IMR-90 (cell line): ENCODE measurements at regions not wholly inside any gene's neighbourhood (a gene's known extent, or its start where the extent isn't known, plus 50 kb on each side); places are given as distances from the start of the nearest gene placed in this dataset.

Experiments
- POLR2A ChIP-seq: IDR thresholded peaks from 2 replicates; pipeline ENCODE4 v1.6.1; 2012; ENCODE audit warnings: mild to moderate bottlenecking, low read depth, low read length
- RAD21 ChIP-seq: IDR thresholded peaks from 2 replicates; pipeline ENCODE4 v1.6.1; 2012; ENCODE audit warnings: low read length, improper control_type of control experiment
- RFX5 ChIP-seq: IDR thresholded peaks from 2 replicates; pipeline ENCODE4 v1.8.0; 2012; ENCODE audit warnings: low read depth, mild to moderate bottlenecking, low read length, moderate library complexity
- SMC3 ChIP-seq: fragments of 150-350 bp; IDR thresholded peaks from 2 replicates; pipeline ENCODE4 v1.6.1; 2016; ENCODE audit warnings: low read depth, mild to moderate bottlenecking, antibody characterized with exemption, low read length, moderate library complexity
- TF ChIP-seq, protein P1 (sequence below): conservative IDR thresholded peaks from 2 replicates; pipeline ENCODE4 v1.5.1; 2012; ENCODE audit warnings: mild to moderate bottlenecking, low read depth, low read length, improper control_type of control experiment
- TF ChIP-seq, protein P2 (sequence below): fragments of 150-350 bp; IDR thresholded peaks from 2 replicates; pipeline ENCODE4 v1.6.1; 2017; ENCODE audit warnings: mild to moderate bottlenecking, antibody characterized with exemption, low read length, low read depth

DNA sequence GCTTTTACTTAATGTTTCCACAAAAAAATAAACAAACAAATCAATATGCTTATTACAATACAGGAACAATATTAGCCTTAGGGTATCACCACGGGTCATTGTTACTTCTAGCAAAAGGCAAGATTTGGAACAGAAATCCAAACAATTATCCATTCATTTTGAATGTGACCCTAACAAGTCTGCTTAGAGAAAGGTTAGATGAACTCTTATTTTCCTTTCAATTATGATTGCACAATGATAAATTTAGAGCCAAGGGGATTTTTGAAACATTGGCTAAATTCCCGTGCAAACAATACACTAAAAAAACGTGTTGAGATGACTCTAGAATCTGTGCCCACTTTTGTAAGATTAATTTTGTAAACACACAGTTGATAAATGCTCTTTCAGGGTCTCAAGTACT, 474.7 kb downstream of the PCDH7 start:
- TF ChIP-seq, protein P1, sequence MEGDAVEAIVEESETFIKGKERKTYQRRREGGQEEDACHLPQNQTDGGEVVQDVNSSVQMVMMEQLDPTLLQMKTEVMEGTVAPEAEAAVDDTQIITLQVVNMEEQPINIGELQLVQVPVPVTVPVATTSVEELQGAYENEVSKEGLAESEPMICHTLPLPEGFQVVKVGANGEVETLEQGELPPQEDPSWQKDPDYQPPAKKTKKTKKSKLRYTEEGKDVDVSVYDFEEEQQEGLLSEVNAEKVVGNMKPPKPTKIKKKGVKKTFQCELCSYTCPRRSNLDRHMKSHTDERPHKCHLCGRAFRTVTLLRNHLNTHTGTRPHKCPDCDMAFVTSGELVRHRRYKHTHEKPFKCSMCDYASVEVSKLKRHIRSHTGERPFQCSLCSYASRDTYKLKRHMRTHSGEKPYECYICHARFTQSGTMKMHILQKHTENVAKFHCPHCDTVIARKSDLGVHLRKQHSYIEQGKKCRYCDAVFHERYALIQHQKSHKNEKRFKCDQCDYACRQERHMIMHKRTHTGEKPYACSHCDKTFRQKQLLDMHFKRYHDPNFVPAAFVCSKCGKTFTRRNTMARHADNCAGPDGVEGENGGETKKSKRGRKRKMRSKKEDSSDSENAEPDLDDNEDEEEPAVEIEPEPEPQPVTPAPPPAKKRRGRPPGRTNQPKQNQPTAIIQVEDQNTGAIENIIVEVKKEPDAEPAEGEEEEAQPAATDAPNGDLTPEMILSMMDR = no peak
- no peak for TF ChIP-seq SMC3
- TF ChIP-seq POLR2A = no peak
- TF ChIP-seq RAD21 = no peak
- TF ChIP-seq, protein P2, sequence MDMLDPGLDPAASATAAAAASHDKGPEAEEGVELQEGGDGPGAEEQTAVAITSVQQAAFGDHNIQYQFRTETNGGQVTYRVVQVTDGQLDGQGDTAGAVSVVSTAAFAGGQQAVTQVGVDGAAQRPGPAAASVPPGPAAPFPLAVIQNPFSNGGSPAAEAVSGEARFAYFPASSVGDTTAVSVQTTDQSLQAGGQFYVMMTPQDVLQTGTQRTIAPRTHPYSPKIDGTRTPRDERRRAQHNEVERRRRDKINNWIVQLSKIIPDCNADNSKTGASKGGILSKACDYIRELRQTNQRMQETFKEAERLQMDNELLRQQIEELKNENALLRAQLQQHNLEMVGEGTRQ = no peak
- TF ChIP-seq RFX5 = no peak
